ENCODE measurements at regions not wholly inside any gene's neighbourhood (a gene's known extent, or its start where the extent isn't known, plus 50 kb on each side); places are given as distances from the start of the nearest gene placed in this dataset.

DNA sequence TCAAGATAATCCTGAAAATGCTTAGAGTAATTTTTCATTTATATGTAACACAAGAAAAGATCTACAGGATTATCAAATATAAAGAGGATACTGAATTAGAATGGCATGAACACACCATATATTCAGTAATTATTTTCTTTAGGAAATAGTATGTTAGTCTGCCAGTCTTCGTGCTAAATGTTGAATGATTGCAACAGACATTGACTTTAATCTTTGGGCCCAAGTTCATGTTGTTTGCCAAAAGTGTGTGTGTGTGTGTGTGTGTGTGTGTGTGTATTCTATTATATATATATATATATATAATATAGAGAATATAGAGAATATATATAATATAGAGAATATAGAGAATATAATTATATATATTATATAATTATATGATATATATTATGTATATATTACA lies 186.6 kb downstream of the TMEM47 start:
- TF ChIP-seq, protein P1, sequence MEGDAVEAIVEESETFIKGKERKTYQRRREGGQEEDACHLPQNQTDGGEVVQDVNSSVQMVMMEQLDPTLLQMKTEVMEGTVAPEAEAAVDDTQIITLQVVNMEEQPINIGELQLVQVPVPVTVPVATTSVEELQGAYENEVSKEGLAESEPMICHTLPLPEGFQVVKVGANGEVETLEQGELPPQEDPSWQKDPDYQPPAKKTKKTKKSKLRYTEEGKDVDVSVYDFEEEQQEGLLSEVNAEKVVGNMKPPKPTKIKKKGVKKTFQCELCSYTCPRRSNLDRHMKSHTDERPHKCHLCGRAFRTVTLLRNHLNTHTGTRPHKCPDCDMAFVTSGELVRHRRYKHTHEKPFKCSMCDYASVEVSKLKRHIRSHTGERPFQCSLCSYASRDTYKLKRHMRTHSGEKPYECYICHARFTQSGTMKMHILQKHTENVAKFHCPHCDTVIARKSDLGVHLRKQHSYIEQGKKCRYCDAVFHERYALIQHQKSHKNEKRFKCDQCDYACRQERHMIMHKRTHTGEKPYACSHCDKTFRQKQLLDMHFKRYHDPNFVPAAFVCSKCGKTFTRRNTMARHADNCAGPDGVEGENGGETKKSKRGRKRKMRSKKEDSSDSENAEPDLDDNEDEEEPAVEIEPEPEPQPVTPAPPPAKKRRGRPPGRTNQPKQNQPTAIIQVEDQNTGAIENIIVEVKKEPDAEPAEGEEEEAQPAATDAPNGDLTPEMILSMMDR (IDR thresholded peaks at IDR 0.05 in 8 of 11, conservative IDR thresholded peaks at IDR 0.05 in 3 of 11): no peak
- TF ChIP-seq POLR2AphosphoS5 (IDR thresholded peaks at IDR 0.05): no peak

All from spleen (tissue), 7 donors.